Panc1 (cell line): ENCODE measurements at regions not wholly inside any gene's neighbourhood (a gene's known extent, or its start where the extent isn't known, plus 50 kb on each side); places are given as distances from the start of the nearest gene placed in this dataset.

Experiments
- ATAC-seq: fragments of 200-7000 bp; cut with Tn5 transposase; 2 replicates; pipeline ENCODE4 v1.9.1; 2020; ENCODE audit warnings: mild to moderate bottlenecking, moderate library complexity
- BruUV-seq: library from RNA; stranded (reverse); fragments of 400-500 nt; replicated peaks from 2 replicates; lab custom pipeline; 2021; lab: Mats Ljungman, UMichigan
- CTCF ChIA-PET: fragments of 300-600 bp; sonication (Branson Sonifier 250); formaldehyde crosslinking; loops from one replicate; lab custom pipeline; 2022; ENCODE audit warnings: antibody characterized with exemption; lab: Charles Lee
- POLR2A ChIA-PET: fragments of 300-600 bp; sonication (Branson Sonifier 250); formaldehyde crosslinking; loops from one replicate; lab custom pipeline; 2022; ENCODE audit warnings: antibody characterized with exemption; lab: Charles Lee
- DNase-seq: peaks from one replicate; pipeline ENCODE4 v3.0.0-alpha.2; 2010; ENCODE audit warnings: low read depth, low spot score
- H3K27ac ChIP-seq: 2 replicates; pipeline ENCODE4 v1.5.1; 2011; ENCODE audit warnings: mild to moderate bottlenecking, low read length, inconsistent platforms
- H3K27me3 ChIP-seq: fragments of 200-500 bp; sonication (Bioruptor generic); 2 replicates; pipeline ENCODE4 v1.6.0; 2014; ENCODE audit warnings: low read length, inconsistent platforms; ENCODE audit not compliant: control insufficient read depth, insufficient read depth
- H3K36me3 ChIP-seq: fragments of 200-500 bp; sonication (Bioruptor generic); 2 replicates; pipeline ENCODE4 v1.5.1; 2014; ENCODE audit warnings: inconsistent platforms, mild to moderate bottlenecking, low read length, moderate library complexity; ENCODE audit not compliant: control insufficient read depth, insufficient read depth
- H3K4me1 ChIP-seq: 2 replicates; pipeline ENCODE4 v1.5.1; 2011; ENCODE audit warnings: inconsistent platforms, mild to moderate bottlenecking, low read length, moderate library complexity; ENCODE audit not compliant: control insufficient read depth, insufficient read depth
- H3K4me3 ChIP-seq, 2 experiments: 2 replicates each; pipeline ENCODE4 v1.5.1; 2011 to 2012; ENCODE audit warnings: low read depth in 2 of 2, low read length in 2 of 2, mild to moderate bottlenecking in 2 of 2, inconsistent platforms in 1 of 2, moderate library complexity in 1 of 2
- H3K9me3 ChIP-seq: fragments of 200-500 bp; sonication (Bioruptor generic); 2 replicates; pipeline ENCODE4 v1.5.1; 2014; ENCODE audit warnings: low read depth, mild to moderate bottlenecking, inconsistent platforms, low read length, moderate library complexity; ENCODE audit not compliant: control insufficient read depth, insufficient read depth
- POLR2AphosphoS5 ChIP-seq: IDR thresholded peaks from 2 replicates; pipeline ENCODE4 v1.6.1; 2012; ENCODE audit warnings: mild to moderate bottlenecking, low read depth, low read length, moderate library complexity
- SIN3A ChIP-seq: IDR thresholded peaks from 2 replicates; pipeline ENCODE4 v1.6.1; 2012; ENCODE audit warnings: low read depth, mild to moderate bottlenecking, low read length, moderate library complexity, borderline replicate concordance; ENCODE audit not compliant: insufficient read depth
- TCF7L2 ChIP-seq: IDR thresholded peaks from 2 replicates; pipeline ENCODE4 v1.6.1; 2011; ENCODE audit warnings: mild to moderate bottlenecking, low read depth, low read length, inconsistent platforms
- in situ Hi-C: cut with HindIII; loops from 2 replicates; pipeline ENCODE4 v1.10.0; 2016; ENCODE audit warnings: low sequenced_read_pairs, low pct_unique_long_range_greater_than_20kb
- intact Hi-C: fragments of 100-400 bp; cut with micrococcal nuclease; formaldehyde crosslinking; loops from one replicate; pipeline ENCODE4 v1.10.0; 2022; ENCODE audit not compliant: unreplicated experiment
- TF ChIP-seq, protein P1 (sequence below), 2 experiments: IDR thresholded peaks; 2 replicates each; pipeline ENCODE4 v1.6.1; 2011 to 2012; ENCODE audit warnings: low read depth in 2 of 2, control low read depth in 1 of 2, low read length in 1 of 2, mild to moderate bottlenecking in 1 of 2, moderate library complexity in 1 of 2; ENCODE audit not compliant: insufficient read depth in 1 of 2
- TF ChIP-seq, protein P2 (sequence below): fragments of 450-650 bp; IDR thresholded peaks from 2 replicates; pipeline ENCODE4 v1.5.1; 2017; ENCODE audit warnings: mild to moderate bottlenecking

DNA sequence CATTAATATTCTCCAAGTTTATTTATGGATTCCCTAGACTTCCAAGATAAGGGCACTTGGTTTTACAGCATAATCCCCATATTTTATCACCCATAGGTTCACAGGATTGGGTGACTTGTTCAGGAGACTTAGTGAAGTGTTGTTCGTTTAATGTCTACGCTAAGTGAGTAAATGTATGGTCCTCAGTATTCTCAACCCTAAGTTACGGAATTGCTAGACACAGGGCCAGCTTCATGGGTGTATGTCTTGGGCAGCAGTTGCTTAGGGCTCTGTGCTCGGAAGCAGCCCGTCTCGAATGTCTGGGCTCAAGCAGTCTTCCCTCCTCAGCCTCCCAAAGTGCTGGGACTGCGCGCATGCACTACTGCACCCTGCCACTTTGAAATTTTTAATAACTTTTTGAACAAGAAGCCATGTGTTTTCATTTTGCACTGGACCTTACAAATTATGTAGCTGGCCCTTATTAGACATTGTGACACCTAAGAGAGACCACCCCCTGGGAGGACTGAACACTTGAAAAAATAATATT, 91.5 kb upstream of the ZNF217 start:
- intact Hi-C loops, result no loop called here
- no peaks in the 10 kb centered on the region for H3K36me3 ChIP-seq
- no TSS peak for BruUV-seq
- no peak overlapping the region for H3K4me3 ChIP-seq
- CTCF ChIA-PET, result no interaction called here
- no peak for DNase-seq
- H3K9me3 ChIP-seq, result no peaks in the 10 kb centered on the region
- H3K27me3 ChIP-seq, result no peaks in the 10 kb centered on the region
- in situ Hi-C loops, result no loop called here
- TF ChIP-seq, protein P1, sequence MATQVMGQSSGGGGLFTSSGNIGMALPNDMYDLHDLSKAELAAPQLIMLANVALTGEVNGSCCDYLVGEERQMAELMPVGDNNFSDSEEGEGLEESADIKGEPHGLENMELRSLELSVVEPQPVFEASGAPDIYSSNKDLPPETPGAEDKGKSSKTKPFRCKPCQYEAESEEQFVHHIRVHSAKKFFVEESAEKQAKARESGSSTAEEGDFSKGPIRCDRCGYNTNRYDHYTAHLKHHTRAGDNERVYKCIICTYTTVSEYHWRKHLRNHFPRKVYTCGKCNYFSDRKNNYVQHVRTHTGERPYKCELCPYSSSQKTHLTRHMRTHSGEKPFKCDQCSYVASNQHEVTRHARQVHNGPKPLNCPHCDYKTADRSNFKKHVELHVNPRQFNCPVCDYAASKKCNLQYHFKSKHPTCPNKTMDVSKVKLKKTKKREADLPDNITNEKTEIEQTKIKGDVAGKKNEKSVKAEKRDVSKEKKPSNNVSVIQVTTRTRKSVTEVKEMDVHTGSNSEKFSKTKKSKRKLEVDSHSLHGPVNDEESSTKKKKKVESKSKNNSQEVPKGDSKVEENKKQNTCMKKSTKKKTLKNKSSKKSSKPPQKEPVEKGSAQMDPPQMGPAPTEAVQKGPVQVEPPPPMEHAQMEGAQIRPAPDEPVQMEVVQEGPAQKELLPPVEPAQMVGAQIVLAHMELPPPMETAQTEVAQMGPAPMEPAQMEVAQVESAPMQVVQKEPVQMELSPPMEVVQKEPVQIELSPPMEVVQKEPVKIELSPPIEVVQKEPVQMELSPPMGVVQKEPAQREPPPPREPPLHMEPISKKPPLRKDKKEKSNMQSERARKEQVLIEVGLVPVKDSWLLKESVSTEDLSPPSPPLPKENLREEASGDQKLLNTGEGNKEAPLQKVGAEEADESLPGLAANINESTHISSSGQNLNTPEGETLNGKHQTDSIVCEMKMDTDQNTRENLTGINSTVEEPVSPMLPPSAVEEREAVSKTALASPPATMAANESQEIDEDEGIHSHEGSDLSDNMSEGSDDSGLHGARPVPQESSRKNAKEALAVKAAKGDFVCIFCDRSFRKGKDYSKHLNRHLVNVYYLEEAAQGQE (IDR thresholded peaks at IDR 0.05; ENCODE audit: insufficient read depth in 1 of 2, low read depth in 2 of 2, low read length in 1 of 2), result no peak
- no peak for TF ChIP-seq TCF7L2
- H3K27ac ChIP-seq, result peak overlapping the region; percentile 88
- peaks cover 28% of the 10 kb centered on the region for H3K4me1 ChIP-seq
- peak; percentile 18; the same call in 1 of the 2 replicates for ATAC-seq
- POLR2A ChIA-PET, result interaction anchor here (0.7 kb wide), 1 partner anchor 16 kb away, joined by 9 read pairs; no protein-coding TSS in a partner anchor

DNA sequence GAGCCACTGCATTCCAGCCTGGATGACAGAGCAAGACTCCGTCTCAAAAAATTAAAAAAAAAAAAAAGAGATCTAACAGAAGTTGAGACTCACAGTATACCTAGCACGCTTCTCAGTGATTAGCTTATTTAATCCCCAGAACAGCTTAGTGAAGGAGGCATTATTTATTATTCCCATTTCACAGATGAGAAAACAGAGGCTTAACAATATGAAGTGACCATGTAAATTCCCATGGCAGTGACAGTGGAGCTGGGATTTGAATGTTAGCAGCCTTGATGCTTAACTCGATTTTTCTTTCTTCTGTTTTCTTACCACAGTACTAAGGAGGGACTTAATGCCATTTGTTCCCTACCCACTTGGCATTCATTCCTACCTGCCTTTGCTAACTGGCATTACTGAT, 89.9 kb upstream of the ZNF217 start:
- ChIA-PET POLR2A (interaction anchor here (0.6 to 0.7 kb wide), 2 partner anchors 88 to 120 kb away, joined by 5 to 6 read pairs; no protein-coding TSS in a partner anchor), CTCF (no interaction called here)
- DNase-seq, result no peak
- Histone ChIP-seq H3K36me3 (no peaks in the 10 kb centered on the region), H3K27ac (peak overlapping the region; percentile 29; the same call in 1 of the 2 replicates), H3K9me3 (no peaks in the 10 kb centered on the region), H3K4me3 (no peak overlapping the region), H3K4me1 (peaks cover 39% of the 10 kb centered on the region), H3K27me3 (no peaks in the 10 kb centered on the region)
- TF ChIP-seq SIN3A (no peak), POLR2AphosphoS5 (no peak), TCF7L2 (no peak)
- TF ChIP-seq, protein P2, sequence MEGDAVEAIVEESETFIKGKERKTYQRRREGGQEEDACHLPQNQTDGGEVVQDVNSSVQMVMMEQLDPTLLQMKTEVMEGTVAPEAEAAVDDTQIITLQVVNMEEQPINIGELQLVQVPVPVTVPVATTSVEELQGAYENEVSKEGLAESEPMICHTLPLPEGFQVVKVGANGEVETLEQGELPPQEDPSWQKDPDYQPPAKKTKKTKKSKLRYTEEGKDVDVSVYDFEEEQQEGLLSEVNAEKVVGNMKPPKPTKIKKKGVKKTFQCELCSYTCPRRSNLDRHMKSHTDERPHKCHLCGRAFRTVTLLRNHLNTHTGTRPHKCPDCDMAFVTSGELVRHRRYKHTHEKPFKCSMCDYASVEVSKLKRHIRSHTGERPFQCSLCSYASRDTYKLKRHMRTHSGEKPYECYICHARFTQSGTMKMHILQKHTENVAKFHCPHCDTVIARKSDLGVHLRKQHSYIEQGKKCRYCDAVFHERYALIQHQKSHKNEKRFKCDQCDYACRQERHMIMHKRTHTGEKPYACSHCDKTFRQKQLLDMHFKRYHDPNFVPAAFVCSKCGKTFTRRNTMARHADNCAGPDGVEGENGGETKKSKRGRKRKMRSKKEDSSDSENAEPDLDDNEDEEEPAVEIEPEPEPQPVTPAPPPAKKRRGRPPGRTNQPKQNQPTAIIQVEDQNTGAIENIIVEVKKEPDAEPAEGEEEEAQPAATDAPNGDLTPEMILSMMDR, result no peak
- TF ChIP-seq, protein P1 (IDR thresholded peaks at IDR 0.05; ENCODE audit: insufficient read depth in 1 of 2, low read depth in 2 of 2, low read length in 1 of 2), result no peak
- intact Hi-C loops, result no loop called here
- in situ Hi-C loops, result no loop called here
- no peak for ATAC-seq
- no TSS peak for BruUV-seq
